ENCODE measurements at regions not wholly inside any gene's neighbourhood (a gene's known extent, or its start where the extent isn't known, plus 50 kb on each side); places are given as distances from the start of the nearest gene placed in this dataset.

DNA sequence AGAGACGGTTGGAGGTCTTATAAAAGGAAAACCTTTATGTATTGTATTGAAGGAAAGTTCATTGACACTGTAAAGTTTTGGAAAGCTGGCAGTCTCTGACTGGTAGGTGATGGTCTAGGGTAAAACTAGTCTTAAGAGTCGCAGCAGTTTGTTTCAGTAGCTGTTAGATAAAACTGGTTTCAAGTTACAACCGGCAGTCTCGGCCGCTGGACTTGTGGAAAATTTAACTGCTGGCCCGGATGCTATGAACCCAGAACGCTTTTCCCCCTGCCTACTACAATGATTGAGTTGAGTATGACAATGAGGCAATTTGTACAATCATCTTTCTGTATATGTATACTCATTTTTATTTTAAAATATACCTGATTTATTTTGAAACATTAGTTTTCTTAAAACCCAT is 1426.9 kb downstream of the AACS start:
- Mint-ChIP-seq H3K4me3 (no peak overlapping the region), H3K27ac (no peak overlapping the region), H3K27me3 (ENCODE audit: low read depth) (no peaks in the 10 kb centered on the region), H3K36me3 (no peaks in the 10 kb centered on the region), H3K9me3 (peaks cover 8% of the 10 kb centered on the region), H3K4me1 (peaks cover 3% of the 10 kb centered on the region)
- TF ChIP-seq CTCF (IDR thresholded peaks at IDR 0.05; ENCODE audit: unreplicated experiment): no peak
- no peak for DNase-seq (ENCODE audit: low spot score in 2 of 2, unreplicated experiment in 2 of 2)

- Mint-ChIP-seq H3K9me3 (peaks cover 8% of the 10 kb centered on the region), H3K27ac (no peak overlapping the region), H3K4me1 (peaks cover 3% of the 10 kb centered on the region), H3K27me3 (ENCODE audit: low read depth) (no peaks in the 10 kb centered on the region), H3K4me3 (no peak overlapping the region), H3K36me3 (no peaks in the 10 kb centered on the region)
- no peak for DNase-seq (ENCODE audit: low spot score in 2 of 2, unreplicated experiment in 2 of 2)
- TF ChIP-seq CTCF (IDR thresholded peaks at IDR 0.05; ENCODE audit: unreplicated experiment): no peak
Measured at GRCh38 chr12:126493366-126494108, 1428.3 kb downstream of the AACS start.

DNA sequence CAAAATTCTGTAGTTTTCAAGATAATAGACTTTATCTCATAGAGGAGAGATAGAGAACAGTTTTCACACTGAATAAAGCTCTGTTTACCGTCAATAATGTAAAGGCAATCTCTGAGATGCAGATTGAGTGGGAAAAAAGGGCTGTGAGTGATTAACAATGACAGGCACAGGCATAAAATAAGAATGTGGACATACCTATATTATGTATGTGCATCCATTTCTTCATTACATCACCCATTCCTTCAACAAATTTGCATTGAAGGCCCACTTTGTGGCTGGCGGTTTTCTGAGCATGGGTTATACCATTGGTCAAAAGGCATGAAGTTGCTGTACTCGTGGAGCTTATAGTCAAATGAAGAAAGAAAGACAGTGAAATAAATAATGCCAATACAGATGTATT is 1431.0 kb downstream of the AACS start:
- TF ChIP-seq CTCF (IDR thresholded peaks at IDR 0.05; ENCODE audit: unreplicated experiment): no peak
- Mint-ChIP-seq H3K36me3 (no peaks in the 10 kb centered on the region), H3K9me3 (no peaks in the 10 kb centered on the region), H3K27ac (no peak overlapping the region), H3K27me3 (ENCODE audit: low read depth) (no peaks in the 10 kb centered on the region), H3K4me1 (peaks cover 3% of the 10 kb centered on the region), H3K4me3 (no peak overlapping the region)
- no peak for DNase-seq (ENCODE audit: low spot score in 2 of 2, unreplicated experiment in 2 of 2)

DNA sequence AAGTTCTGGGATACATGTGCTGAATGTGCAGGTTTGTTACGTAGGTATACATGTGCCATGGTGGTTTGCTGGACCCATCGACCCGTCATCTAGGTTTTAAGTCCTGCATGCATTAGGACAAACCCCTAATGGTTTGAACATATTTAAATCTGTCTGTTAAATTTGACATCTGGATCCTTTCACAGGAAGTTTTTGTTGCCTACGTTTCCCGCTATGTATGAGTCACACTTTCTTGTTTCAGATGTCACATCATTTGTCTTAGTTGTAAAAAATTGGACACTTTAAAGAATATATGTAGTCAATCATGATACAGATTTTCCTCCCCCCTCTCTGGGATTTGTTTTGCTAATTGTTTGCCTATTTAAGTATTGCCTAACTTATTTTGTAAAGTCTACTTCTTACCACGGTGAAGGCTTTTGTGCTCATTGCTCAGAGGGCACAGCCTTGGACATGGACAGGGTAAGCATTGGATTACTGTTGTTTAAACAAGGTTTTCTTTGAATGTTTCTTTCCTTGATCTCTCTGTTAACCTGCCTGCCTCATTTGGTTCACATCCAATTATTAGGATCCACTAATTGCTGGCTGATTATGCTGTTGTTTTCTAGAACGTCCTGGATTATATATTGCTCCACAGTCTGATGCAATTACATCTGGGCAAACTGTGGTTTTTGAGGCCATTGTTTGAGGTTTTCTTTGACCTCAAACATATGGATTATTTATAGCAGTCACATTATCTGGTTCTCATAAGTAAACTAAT is 1441.4 kb downstream of the AACS start:
- Mint-ChIP-seq H3K27ac (no peak overlapping the region), H3K4me3 (no peak overlapping the region), H3K36me3 (no peaks in the 10 kb centered on the region), H3K27me3 (ENCODE audit: low read depth) (no peaks in the 10 kb centered on the region), H3K4me1 (no peaks in the 10 kb centered on the region), H3K9me3 (peaks cover 9% of the 10 kb centered on the region)
- no peak for TF ChIP-seq CTCF (IDR thresholded peaks at IDR 0.05; ENCODE audit: unreplicated experiment)
- DNase-seq (ENCODE audit: low spot score in 2 of 2, unreplicated experiment in 2 of 2): no peak

DNA sequence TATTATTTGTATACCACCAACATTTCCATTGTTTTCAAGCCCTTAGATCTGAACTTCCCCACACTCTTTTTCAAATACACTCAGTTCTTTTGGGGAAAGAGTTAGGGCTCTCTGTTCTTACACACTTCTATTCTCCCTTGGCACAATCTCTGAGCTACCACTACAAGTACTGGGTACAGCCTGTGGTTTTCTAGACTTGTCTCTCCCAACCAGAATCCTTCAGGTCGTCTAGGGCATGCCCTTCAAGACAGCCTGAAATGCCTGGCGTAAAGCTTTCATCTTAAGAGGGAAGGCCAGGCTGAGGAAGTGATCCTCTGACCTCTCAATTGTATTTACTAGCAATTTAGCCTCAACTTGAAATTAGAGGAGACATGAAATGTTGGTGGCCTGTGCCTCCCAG is 1442.0 kb downstream of the AACS start:
- Mint-ChIP-seq H3K36me3 (no peaks in the 10 kb centered on the region), H3K9me3 (peaks cover 9% of the 10 kb centered on the region), H3K27ac (no peak overlapping the region), H3K4me3 (no peak overlapping the region), H3K4me1 (no peaks in the 10 kb centered on the region), H3K27me3 (ENCODE audit: low read depth) (no peaks in the 10 kb centered on the region)
- no peak for TF ChIP-seq CTCF (IDR thresholded peaks at IDR 0.05; ENCODE audit: unreplicated experiment)
- DNase-seq (ENCODE audit: low spot score in 2 of 2, unreplicated experiment in 2 of 2): no peak

All from mesothelial cell of epicardium (in vitro differentiated cells).